ENCODE measurements at regions not wholly inside any gene's neighbourhood (a gene's known extent, or its start where the extent isn't known, plus 50 kb on each side); places are given as distances from the start of the nearest gene placed in this dataset.

DNA sequence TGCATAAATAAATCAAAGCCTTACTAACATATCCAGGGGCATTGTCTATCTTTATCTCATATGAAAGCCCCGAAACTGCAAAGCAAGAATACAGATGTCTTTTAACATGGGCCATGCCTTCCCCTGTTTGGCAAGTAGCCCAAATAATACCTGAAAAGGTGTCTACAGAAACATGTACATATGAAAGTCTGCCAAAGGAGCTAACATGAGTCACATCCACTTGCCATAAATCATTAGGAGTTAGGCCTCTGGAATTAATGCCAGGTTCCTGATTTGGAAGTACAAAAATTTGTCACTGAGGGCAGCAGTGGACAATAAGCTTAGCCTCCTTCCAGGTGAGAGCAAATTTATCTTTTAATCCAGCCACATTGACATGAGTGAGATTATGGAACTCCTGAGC is 85.5 kb upstream of the PGR start:
- DNase-seq (ENCODE audit: low spot score), result no peak
- Mint-ChIP-seq H3K4me1 (peaks cover 12% of the 10 kb centered on the region), H3K9me3 (peaks cover 65% of the 10 kb centered on the region), H3K4me3 (no peak overlapping the region), H3K27me3 (ENCODE audit: low read depth) (peaks cover 1% of the 10 kb centered on the region; the same call in 1 of the 2 replicates), H3K36me3 (peaks cover 43% of the 10 kb centered on the region), H3K27ac (no peak overlapping the region)
- POLR2A ChIA-PET, result no interaction called here
- TF ChIP-seq NR2C2 (CRISPR knock-in tag; IDR thresholded peaks at IDR 0.05), result no peak
- TF ChIP-seq SP1 (CRISPR knock-in tag; conservative IDR thresholded peaks at IDR 0.05), result no peak
- TF ChIP-seq ZMAT4 (CRISPR knock-in tag; IDR thresholded peaks at IDR 0.05), result no peak
- TF ChIP-seq, protein P1, sequence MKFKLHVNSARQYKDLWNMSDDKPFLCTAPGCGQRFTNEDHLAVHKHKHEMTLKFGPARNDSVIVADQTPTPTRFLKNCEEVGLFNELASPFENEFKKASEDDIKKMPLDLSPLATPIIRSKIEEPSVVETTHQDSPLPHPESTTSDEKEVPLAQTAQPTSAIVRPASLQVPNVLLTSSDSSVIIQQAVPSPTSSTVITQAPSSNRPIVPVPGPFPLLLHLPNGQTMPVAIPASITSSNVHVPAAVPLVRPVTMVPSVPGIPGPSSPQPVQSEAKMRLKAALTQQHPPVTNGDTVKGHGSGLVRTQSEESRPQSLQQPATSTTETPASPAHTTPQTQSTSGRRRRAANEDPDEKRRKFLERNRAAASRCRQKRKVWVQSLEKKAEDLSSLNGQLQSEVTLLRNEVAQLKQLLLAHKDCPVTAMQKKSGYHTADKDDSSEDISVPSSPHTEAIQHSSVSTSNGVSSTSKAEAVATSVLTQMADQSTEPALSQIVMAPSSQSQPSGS (CRISPR knock-in tag; IDR thresholded peaks at IDR 0.05; ENCODE audit: borderline replicate concordance, low read depth), result no peak
- no peak for TF ChIP-seq ETV6 (CRISPR knock-in tag; IDR thresholded peaks at IDR 0.05)
- no peak for TF ChIP-seq E2F1 (CRISPR knock-in tag; IDR thresholded peaks at IDR 0.05)
- no peak for TF ChIP-seq CREB1 (CRISPR knock-in tag; IDR thresholded peaks at IDR 0.05)
- TF ChIP-seq NFE2L1 (CRISPR knock-in tag; IDR thresholded peaks at IDR 0.05), result no peak
- TF ChIP-seq, protein P2, sequence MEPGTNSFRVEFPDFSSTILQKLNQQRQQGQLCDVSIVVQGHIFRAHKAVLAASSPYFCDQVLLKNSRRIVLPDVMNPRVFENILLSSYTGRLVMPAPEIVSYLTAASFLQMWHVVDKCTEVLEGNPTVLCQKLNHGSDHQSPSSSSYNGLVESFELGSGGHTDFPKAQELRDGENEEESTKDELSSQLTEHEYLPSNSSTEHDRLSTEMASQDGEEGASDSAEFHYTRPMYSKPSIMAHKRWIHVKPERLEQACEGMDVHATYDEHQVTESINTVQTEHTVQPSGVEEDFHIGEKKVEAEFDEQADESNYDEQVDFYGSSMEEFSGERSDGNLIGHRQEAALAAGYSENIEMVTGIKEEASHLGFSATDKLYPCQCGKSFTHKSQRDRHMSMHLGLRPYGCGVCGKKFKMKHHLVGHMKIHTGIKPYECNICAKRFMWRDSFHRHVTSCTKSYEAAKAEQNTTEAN (CRISPR knock-in tag; IDR thresholded peaks at IDR 0.05), result no peak
- TF ChIP-seq, protein P3, sequence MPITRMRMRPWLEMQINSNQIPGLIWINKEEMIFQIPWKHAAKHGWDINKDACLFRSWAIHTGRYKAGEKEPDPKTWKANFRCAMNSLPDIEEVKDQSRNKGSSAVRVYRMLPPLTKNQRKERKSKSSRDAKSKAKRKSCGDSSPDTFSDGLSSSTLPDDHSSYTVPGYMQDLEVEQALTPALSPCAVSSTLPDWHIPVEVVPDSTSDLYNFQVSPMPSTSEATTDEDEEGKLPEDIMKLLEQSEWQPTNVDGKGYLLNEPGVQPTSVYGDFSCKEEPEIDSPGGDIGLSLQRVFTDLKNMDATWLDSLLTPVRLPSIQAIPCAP (CRISPR knock-in tag; IDR thresholded peaks at IDR 0.05), result no peak
- TF ChIP-seq, protein P4, sequence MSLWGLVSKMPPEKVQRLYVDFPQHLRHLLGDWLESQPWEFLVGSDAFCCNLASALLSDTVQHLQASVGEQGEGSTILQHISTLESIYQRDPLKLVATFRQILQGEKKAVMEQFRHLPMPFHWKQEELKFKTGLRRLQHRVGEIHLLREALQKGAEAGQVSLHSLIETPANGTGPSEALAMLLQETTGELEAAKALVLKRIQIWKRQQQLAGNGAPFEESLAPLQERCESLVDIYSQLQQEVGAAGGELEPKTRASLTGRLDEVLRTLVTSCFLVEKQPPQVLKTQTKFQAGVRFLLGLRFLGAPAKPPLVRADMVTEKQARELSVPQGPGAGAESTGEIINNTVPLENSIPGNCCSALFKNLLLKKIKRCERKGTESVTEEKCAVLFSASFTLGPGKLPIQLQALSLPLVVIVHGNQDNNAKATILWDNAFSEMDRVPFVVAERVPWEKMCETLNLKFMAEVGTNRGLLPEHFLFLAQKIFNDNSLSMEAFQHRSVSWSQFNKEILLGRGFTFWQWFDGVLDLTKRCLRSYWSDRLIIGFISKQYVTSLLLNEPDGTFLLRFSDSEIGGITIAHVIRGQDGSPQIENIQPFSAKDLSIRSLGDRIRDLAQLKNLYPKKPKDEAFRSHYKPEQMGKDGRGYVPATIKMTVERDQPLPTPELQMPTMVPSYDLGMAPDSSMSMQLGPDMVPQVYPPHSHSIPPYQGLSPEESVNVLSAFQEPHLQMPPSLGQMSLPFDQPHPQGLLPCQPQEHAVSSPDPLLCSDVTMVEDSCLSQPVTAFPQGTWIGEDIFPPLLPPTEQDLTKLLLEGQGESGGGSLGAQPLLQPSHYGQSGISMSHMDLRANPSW (CRISPR knock-in tag; conservative IDR thresholded peaks at IDR 0.05; ENCODE audit: low read depth), result no peak
- TF ChIP-seq JUN (CRISPR knock-in tag; IDR thresholded peaks at IDR 0.05), result no peak
- TF ChIP-seq PRRX2 (CRISPR knock-in tag; IDR thresholded peaks at IDR 0.05), result no peak
- ATAC-seq, result no peak
- CTCF ChIA-PET, result no interaction called here

- ChIA-PET CTCF (no interaction called here), POLR2A (no interaction called here)
- TF ChIP-seq, protein P5, sequence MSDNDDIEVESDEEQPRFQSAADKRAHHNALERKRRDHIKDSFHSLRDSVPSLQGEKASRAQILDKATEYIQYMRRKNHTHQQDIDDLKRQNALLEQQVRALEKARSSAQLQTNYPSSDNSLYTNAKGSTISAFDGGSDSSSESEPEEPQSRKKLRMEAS (CRISPR knock-in tag; IDR thresholded peaks at IDR 0.05), result no peak
- TF ChIP-seq GTF2I (CRISPR knock-in tag; conservative IDR thresholded peaks at IDR 0.05) (no peak), SOX15 (CRISPR knock-in tag; IDR thresholded peaks at IDR 0.05) (no peak), E2F4 (CRISPR knock-in tag; IDR thresholded peaks at IDR 0.05; ENCODE audit: borderline replicate concordance, low read depth) (no peak), ZNF219 (CRISPR knock-in tag; IDR thresholded peaks at IDR 0.05; ENCODE audit: borderline replicate concordance) (no peak), NR3C1 (CRISPR knock-in tag; conservative IDR thresholded peaks at IDR 0.05; ENCODE audit: low read depth) (no peak)
- DNase-seq (ENCODE audit: low spot score), result no peak
- H3K4me1 Mint-ChIP-seq, result peaks cover 12% of the 10 kb centered on the region
- H3K4me3 Mint-ChIP-seq, result no peak overlapping the region
- ATAC-seq, result no peak
- H3K27ac Mint-ChIP-seq, result no peak overlapping the region
- peaks cover 35% of the 10 kb centered on the region for H3K36me3 Mint-ChIP-seq
- H3K9me3 Mint-ChIP-seq, result peaks cover 67% of the 10 kb centered on the region
- H3K27me3 Mint-ChIP-seq (ENCODE audit: low read depth), result no peaks in the 10 kb centered on the region
Measured at GRCh38 chr11:101211407-101211975, 81.9 kb upstream of the PGR start.

All from WTC11 (cell line).